ENCODE measurements at regions not wholly inside any gene's neighbourhood (a gene's known extent, or its start where the extent isn't known, plus 50 kb on each side); places are given as distances from the start of the nearest gene placed in this dataset.
A peak's percentile ranks its signal among the peaks of the same experiment; 100 is the strongest.
"Not testable (repeated sequence)": the region's sequence is repeated elsewhere in the genome, so short reads cannot be mapped to it uniquely, and the experiment has no call there.

- no peak for FAIRE-seq
Measured at GRCh38 chr6:76771059-76771634, 692.1 kb downstream of the HTR1B start.

GRCh38 chr6:76770281-76770680 is 693.0 kb downstream of the HTR1B start:
- no peak for FAIRE-seq

GRCh38 chr6:76768556-76768955 is 694.7 kb downstream of the HTR1B start:
- FAIRE-seq: no peak

- FAIRE-seq: peak; percentile 15
Measured at GRCh38 chr6:76764057-76764456, 691.6 kb upstream of the IMPG1 start.

GRCh38 chr6:76752841-76753240 is 680.4 kb upstream of the IMPG1 start:
- FAIRE-seq: no peak

GRCh38 chr6:76745388-76745787 is 672.9 kb upstream of the IMPG1 start:
- FAIRE-seq: not testable (repeated sequence)

GRCh38 chr6:76744151-76744720 is 671.8 kb upstream of the IMPG1 start:
- FAIRE-seq: not testable (repeated sequence)

GRCh38 chr6:76742919-76743318 is 670.5 kb upstream of the IMPG1 start:
- FAIRE-seq: no peak

GRCh38 chr6:76719449-76719848 is 647.0 kb upstream of the IMPG1 start:
- no peak for FAIRE-seq

GRCh38 chr6:76708641-76709331 is 636.3 kb upstream of the IMPG1 start:
- no peak for FAIRE-seq

GRCh38 chr6:76707630-76708029 is 635.2 kb upstream of the IMPG1 start:
- no peak for FAIRE-seq

- no peak for FAIRE-seq
Measured at GRCh38 chr6:76706631-76707030, 634.2 kb upstream of the IMPG1 start.

GRCh38 chr6:76706086-76706485 is 633.6 kb upstream of the IMPG1 start:
- FAIRE-seq: no peak

GRCh38 chr6:76703786-76704185 is 631.3 kb upstream of the IMPG1 start:
- FAIRE-seq: no peak

- no peak for FAIRE-seq
Measured at GRCh38 chr6:76703285-76703684, 630.8 kb upstream of the IMPG1 start.

- no peak for FAIRE-seq
Measured at GRCh38 chr6:76702187-76702586, 629.7 kb upstream of the IMPG1 start.

- FAIRE-seq: no peak
Measured at GRCh38 chr6:76701610-76702009, 629.1 kb upstream of the IMPG1 start.

- FAIRE-seq: no peak
Measured at GRCh38 chr6:76697585-76697984, 625.1 kb upstream of the IMPG1 start.

- FAIRE-seq: no peak
Measured at GRCh38 chr6:76694795-76695194, 622.3 kb upstream of the IMPG1 start.

- no peak for FAIRE-seq
Measured at GRCh38 chr6:76684875-76685274, 612.4 kb upstream of the IMPG1 start.

GRCh38 chr6:76683985-76684384 is 611.5 kb upstream of the IMPG1 start:
- no peak for FAIRE-seq

GRCh38 chr6:76682842-76683241 is 610.4 kb upstream of the IMPG1 start:
- FAIRE-seq: peak; percentile 96

GRCh38 chr6:76681781-76682180 is 609.3 kb upstream of the IMPG1 start:
- no peak for FAIRE-seq

GRCh38 chr6:76677017-76677416 is 604.6 kb upstream of the IMPG1 start:
- FAIRE-seq: no peak

Measured in endometrium (tissue), 2 donors.